ENCODE measurements at regions not wholly inside any gene's neighbourhood (a gene's known extent, or its start where the extent isn't known, plus 50 kb on each side); places are given as distances from the start of the nearest gene placed in this dataset.

DNA sequence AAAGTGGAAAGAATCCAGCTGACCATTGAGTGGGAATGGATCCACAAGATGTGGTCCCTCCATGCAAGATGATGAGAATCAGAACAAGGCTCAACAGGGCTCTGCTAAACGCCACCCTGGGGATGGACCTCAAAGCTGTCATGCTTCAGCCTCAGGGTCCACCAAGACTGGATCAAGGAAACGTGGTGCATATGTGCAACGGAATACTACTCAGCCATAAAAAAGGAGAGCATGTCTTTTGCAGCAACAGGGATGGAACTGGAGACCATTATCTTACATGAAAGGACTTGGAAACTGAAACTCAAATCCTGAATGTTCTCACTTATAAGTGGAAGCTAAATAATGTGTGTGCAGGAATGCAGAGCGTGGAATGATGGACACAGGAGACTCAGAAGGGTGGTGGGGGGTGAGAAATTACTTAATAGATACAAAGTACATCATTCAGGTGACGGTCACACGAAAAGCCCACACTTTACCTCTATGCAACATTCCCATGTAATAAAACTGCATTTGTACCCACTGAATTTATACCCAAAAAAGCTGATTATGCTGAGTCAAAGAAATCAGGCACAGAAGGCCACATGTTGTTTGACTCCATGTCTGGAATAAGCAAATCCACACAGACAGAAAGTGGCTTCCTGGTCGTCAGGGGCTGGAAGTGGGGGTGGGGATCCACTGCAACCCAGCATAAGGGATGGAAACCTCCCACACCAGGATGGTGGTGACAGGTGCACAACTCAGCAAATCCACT lies 116.1 kb downstream of the SHANK2 start:
- Histone ChIP-seq H2BK15ac (ENCODE audit: low read length) (no peak overlapping the region), H3K9me3 (ENCODE audit: insufficient read depth in 2 of 2, low read depth in 1 of 2, low read length in 1 of 2) (no peaks in the 10 kb centered on the region), H3K79me2 (ENCODE audit: control insufficient read depth in 1 of 2, insufficient read depth in 2 of 2, low read length in 2 of 2) (no peaks in the 10 kb centered on the region; a peak in 1 of 4 replicates), H3K4me1 (replicated peaks in 1 of 4; ENCODE audit: control insufficient read depth in 3 of 4, insufficient read depth in 4 of 4, low read length in 3 of 4) (peaks cover 0 to 3% (median under 1%) of the 10 kb centered on the region in 4 experiments; a peak in 2 of 7 replicates), H2AK5ac (ENCODE audit: low read depth, low read length) (no peak overlapping the region), H4K5ac (ENCODE audit: insufficient read length, low read depth, low read length) (no peak overlapping the region), H2BK120ac (replicated peaks; ENCODE audit: low read depth, low read length) (no peak overlapping the region), H3K9ac (replicated peaks in 1 of 4; ENCODE audit: extremely low read depth in 1 of 4, low read depth in 3 of 4, low read length in 3 of 4) (no peak overlapping the region), H3K4me2 (ENCODE audit: insufficient read depth in 1 of 2, low read depth in 2 of 2, low read length in 2 of 2) (no peak overlapping the region), H4K91ac (replicated peaks; ENCODE audit: insufficient read length, low read length) (no peak overlapping the region), H3K23ac (ENCODE audit: insufficient read length) (no peak overlapping the region), H3K27ac (ENCODE audit: low read depth, low read length) (no peak overlapping the region), H3K14ac (ENCODE audit: insufficient read length) (no peak overlapping the region), H3K4ac (replicated peaks; ENCODE audit: insufficient read length, low read depth, low read length) (no peak overlapping the region), H3K23me2 (ENCODE audit: low read depth, low read length) (no peaks in the 10 kb centered on the region; the same call in 1 of the 2 replicates), H2BK12ac (ENCODE audit: low read depth, low read length) (no peak overlapping the region), H4K8ac (ENCODE audit: extremely low read depth, insufficient read depth, low read length) (no peak overlapping the region), H3K4me3 (ENCODE audit: extremely low read depth in 1 of 4, insufficient read depth in 2 of 4, low read depth in 3 of 4, low read length in 4 of 4) (no peak overlapping the region), H3K36me3 (ENCODE audit: control insufficient read depth in 2 of 4, insufficient read depth in 4 of 4, low read length in 3 of 4) (0 out of 8 replicates have a peak, but pooled peaks cover 0 to 3% (median 0%) of the 10 kb centered on the region in 4 experiments), H3K56ac (replicated peaks; ENCODE audit: insufficient read length, low read depth, low read length) (no peak overlapping the region), H3K18ac (ENCODE audit: extremely low read depth, low read length) (no peak overlapping the region), H2BK5ac (ENCODE audit: low read depth, low read length) (no peak overlapping the region), H3K79me1 (ENCODE audit: low read depth, low read length) (peaks cover 14% of the 10 kb centered on the region), H4K20me1 (replicated peaks in 1 of 2; ENCODE audit: control insufficient read depth in 1 of 2, insufficient read depth in 2 of 2, low read length in 2 of 2) (peaks cover 0 to 2% of the 10 kb centered on the region in 2 experiments), H2BK20ac (ENCODE audit: low read length) (no peak overlapping the region), H2AFZ (ENCODE audit: low read length) (no peak overlapping the region), H3K27me3 (replicated peaks in 1 of 4; ENCODE audit: control insufficient read depth in 3 of 4, extremely low read depth in 1 of 4, insufficient read depth in 3 of 4, low read length in 3 of 4) (no peaks in the 10 kb centered on the region)
- 92% methylated on average over 7 of the region's 7 CpGs; no CpG with 5 or more reads in 1 of the 2 experiments for WGBS, 2 experiments (ENCODE audit: extremely low coverage in 1 of 2, insufficient coverage in 1 of 2, insufficient read length in 1 of 2, insufficient replicate concordance in 2 of 2, low coverage in 1 of 2, low lambda C conversion rate in 2 of 2, missing lambda C conversion rate in 1 of 2)
- FAIRE-seq (no peak), DNase-seq (ENCODE audit: low read depth in 1 of 2, low spot score in 2 of 2) (no peak)
- TF ChIP-seq MAFK (IDR thresholded peaks at IDR 0.05; ENCODE audit: low read depth, low read length) = no peak
- TF ChIP-seq GTF2F1 (IDR thresholded peaks at IDR 0.05; ENCODE audit: borderline replicate concordance, low read depth, low read length) = no peak
- no peak for TF ChIP-seq HDAC6 (IDR thresholded peaks at IDR 0.05; ENCODE audit: low read depth, low read length)
- 0 out of 2 replicates have a peak, but pooled peaks have one; percentile 14 for TF ChIP-seq KDM1A (IDR thresholded peaks at IDR 0.05; ENCODE audit: borderline replicate concordance, low read length)
- TF ChIP-seq ZNF274 (IDR thresholded peaks at IDR 0.05; ENCODE audit: borderline replicate concordance, extremely low read depth, low read length) = no peak
- TF ChIP-seq, protein P1, sequence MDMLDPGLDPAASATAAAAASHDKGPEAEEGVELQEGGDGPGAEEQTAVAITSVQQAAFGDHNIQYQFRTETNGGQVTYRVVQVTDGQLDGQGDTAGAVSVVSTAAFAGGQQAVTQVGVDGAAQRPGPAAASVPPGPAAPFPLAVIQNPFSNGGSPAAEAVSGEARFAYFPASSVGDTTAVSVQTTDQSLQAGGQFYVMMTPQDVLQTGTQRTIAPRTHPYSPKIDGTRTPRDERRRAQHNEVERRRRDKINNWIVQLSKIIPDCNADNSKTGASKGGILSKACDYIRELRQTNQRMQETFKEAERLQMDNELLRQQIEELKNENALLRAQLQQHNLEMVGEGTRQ (IDR thresholded peaks at IDR 0.05; ENCODE audit: low read length) = no peak
- TF ChIP-seq POLR2A (IDR thresholded peaks at IDR 0.05; ENCODE audit: control extremely low read depth in 1 of 2, low read depth in 2 of 2, low read length in 2 of 2) = no peak
- ChIA-PET CTCF (ENCODE audit: partially characterized antibody) (interaction anchor here (1.0 to 1.4 kb wide), 2 partner anchors 15 to 95 kb away, joined by 3 read pairs; no protein-coding TSS in a partner anchor), POLR2A (ENCODE audit: partially characterized antibody) (interaction anchor here (1.0 kb wide), 1 partner anchor 12 kb away, joined by 3 read pairs; no protein-coding TSS in a partner anchor)

Measured in H1 (cell line).